ENCODE measurements at regions not wholly inside any gene's neighbourhood (a gene's known extent, or its start where the extent isn't known, plus 50 kb on each side); places are given as distances from the start of the nearest gene placed in this dataset.

- H3K27me3 ChIP-seq (ENCODE audit: control insufficient read depth, insufficient read depth, low read length) = no peaks in the 10 kb centered on the region
- no peaks in the 10 kb centered on the region for H3K36me3 ChIP-seq (ENCODE audit: control insufficient read depth, insufficient read depth, low read length)
- no peak for TF ChIP-seq CTCF (IDR thresholded peaks at IDR 0.05; ENCODE audit: insufficient read depth, low read length, poor library complexity, severe bottlenecking)
- H3K4me3 ChIP-seq (ENCODE audit: low read depth, low read length) = no peak overlapping the region
- DNase-seq (ENCODE audit: low read depth) = no peak
Observed at GRCh38 chr3:153392363-153392762, 230.3 kb downstream of the RAP2B start.

DNA sequence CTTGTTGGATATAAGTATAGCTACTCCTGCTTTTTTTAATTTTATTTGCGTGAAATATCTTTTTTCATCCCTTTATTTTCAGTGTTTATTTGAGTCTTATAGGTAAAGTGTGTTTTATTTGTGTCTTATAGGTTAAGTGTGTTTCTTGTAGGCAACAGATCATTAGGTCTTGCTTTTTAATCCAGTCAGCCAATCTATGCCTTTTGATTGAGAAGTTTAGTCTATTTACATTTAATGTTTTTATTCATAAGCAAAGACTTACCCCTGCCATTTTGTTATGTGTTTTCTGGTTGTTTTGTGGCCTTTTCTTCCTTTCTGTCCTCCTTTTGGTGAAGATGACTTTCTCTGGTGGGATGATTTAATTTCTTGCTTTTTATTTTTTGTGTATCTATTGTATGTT is 232.0 kb downstream of the RAP2B start:
- TF ChIP-seq CTCF (IDR thresholded peaks at IDR 0.05; ENCODE audit: insufficient read depth, low read length, poor library complexity, severe bottlenecking) = no peak
- no peak overlapping the region for H3K4me3 ChIP-seq (ENCODE audit: low read depth, low read length)

DNA sequence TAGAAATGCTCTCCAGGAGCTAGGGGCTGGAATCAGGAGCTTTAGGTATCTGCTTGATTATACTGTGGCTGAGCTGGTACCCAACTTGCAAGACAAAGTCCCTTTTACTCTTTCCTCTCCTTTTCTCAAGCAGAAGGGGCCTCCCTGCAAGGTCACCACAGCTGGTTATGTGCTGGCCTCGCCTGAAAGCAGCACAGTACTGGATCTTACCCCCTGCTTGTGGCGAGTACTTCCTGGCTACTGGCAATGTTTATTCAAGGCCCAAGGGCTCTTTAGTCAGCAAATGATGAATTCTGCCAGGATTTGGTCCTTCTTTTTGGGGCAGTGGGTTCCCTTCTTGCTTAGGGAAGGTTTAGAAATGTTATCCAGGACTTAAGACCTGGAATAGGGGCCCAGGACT is 234.6 kb downstream of the RAP2B start:
- DNase-seq (ENCODE audit: low read depth) = no peak
- Histone ChIP-seq H3K36me3 (ENCODE audit: control insufficient read depth, insufficient read depth, low read length) (no peaks in the 10 kb centered on the region), H3K4me3 (ENCODE audit: low read depth, low read length) (no peak overlapping the region), H3K27me3 (ENCODE audit: control insufficient read depth, insufficient read depth, low read length) (no peaks in the 10 kb centered on the region)
- no peak for TF ChIP-seq CTCF (IDR thresholded peaks at IDR 0.05; ENCODE audit: insufficient read depth, low read length, poor library complexity, severe bottlenecking)

More for the DNA sequence above, 232.0 kb downstream of the RAP2B start:
- no peak for DNase-seq (ENCODE audit: low read depth)
- no peaks in the 10 kb centered on the region for H3K27me3 ChIP-seq (ENCODE audit: control insufficient read depth, insufficient read depth, low read length)
- H3K36me3 ChIP-seq (ENCODE audit: control insufficient read depth, insufficient read depth, low read length) = no peaks in the 10 kb centered on the region

GRCh38 chr3:153397794-153398193 is 235.8 kb downstream of the RAP2B start:
- no peak overlapping the region for H3K4me3 ChIP-seq (ENCODE audit: low read depth, low read length)
- no peak for TF ChIP-seq CTCF (IDR thresholded peaks at IDR 0.05; ENCODE audit: insufficient read depth, low read length, poor library complexity, severe bottlenecking)
- no peak for DNase-seq (ENCODE audit: low read depth)
- no peaks in the 10 kb centered on the region for H3K36me3 ChIP-seq (ENCODE audit: control insufficient read depth, insufficient read depth, low read length)
- no peaks in the 10 kb centered on the region for H3K27me3 ChIP-seq (ENCODE audit: control insufficient read depth, insufficient read depth, low read length)

DNA sequence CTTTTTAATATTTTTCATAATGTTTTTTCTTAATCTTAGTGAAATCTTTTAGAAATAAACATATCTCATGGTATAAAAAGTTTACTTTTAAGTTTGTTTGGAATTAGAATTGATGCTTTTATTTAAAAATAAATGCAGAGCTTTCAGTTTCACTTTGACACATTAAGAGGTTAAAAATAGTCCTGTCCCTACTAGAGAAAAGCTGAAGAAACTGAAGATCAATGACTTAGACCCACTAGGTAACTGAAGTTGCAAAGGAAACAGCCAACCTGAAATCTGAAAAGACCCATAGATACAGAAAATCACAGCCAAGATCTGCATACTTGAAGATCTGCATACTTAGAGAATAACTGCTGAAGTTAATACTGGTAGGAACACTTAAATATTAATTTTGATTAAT is 237.6 kb downstream of the RAP2B start:
- H3K4me3 ChIP-seq (ENCODE audit: low read depth, low read length) = no peak overlapping the region
- no peak for DNase-seq (ENCODE audit: low read depth)
- no peaks in the 10 kb centered on the region for H3K36me3 ChIP-seq (ENCODE audit: control insufficient read depth, insufficient read depth, low read length)
- no peaks in the 10 kb centered on the region for H3K27me3 ChIP-seq (ENCODE audit: control insufficient read depth, insufficient read depth, low read length)
- TF ChIP-seq CTCF (IDR thresholded peaks at IDR 0.05; ENCODE audit: insufficient read depth, low read length, poor library complexity, severe bottlenecking) = no peak

- no peak for DNase-seq (ENCODE audit: low read depth)
Observed at GRCh38 chr3:153400641-153401040, 238.6 kb downstream of the RAP2B start.

More at GRCh38 chr3:153400641-153401040, 238.6 kb downstream of the RAP2B start:
- no peak for TF ChIP-seq CTCF (IDR thresholded peaks at IDR 0.05; ENCODE audit: insufficient read depth, low read length, poor library complexity, severe bottlenecking)
- no peaks in the 10 kb centered on the region for H3K36me3 ChIP-seq (ENCODE audit: control insufficient read depth, insufficient read depth, low read length)
- no peaks in the 10 kb centered on the region for H3K27me3 ChIP-seq (ENCODE audit: control insufficient read depth, insufficient read depth, low read length)
- H3K4me3 ChIP-seq (ENCODE audit: low read depth, low read length) = no peak overlapping the region

Measured in kidney epithelial cell (primary cell).